ACHN (cell line): ENCODE measurements at regions not wholly inside any gene's neighbourhood (a gene's known extent, or its start where the extent isn't known, plus 50 kb on each side); places are given as distances from the start of the nearest gene placed in this dataset.
A peak's percentile ranks its signal among the peaks of the same experiment; 100 is the strongest.

Experiments used
- DNase-seq: peaks from one replicate; pipeline ENCODE4 v3.0.0-alpha.2; 2015
- in situ Hi-C: cut with HindIII; loops from 2 replicates; pipeline ENCODE4 v1.10.0; 2017; ENCODE audit warnings: low sequenced_read_pairs, low pct_ligation_motif_present, low pct_unique_long_range_greater_than_20kb

DNA sequence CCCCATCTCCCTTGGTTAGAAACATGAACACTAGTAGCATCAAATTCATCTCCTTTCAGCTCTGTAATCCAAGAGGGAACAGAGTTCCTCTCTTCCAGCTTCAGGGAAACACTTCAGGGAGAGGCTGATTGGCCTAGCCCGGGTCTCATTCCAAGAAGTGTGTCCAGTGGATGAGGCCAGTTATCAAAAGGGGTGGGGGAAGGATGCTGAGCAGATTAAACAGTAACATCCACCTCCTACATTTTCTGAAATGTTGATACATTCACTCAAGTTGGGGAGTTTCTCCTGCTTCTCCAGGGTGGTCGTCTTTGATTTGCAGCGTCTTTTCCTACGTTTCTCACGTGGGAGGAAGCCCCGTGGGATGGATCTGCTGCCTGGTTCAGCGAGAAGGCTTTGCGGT, 62.9 kb upstream of the WSB1 start:
- in situ Hi-C loops: loop anchor here (25.0 kb wide), 1 partner anchor 106 kb away; no protein-coding TSS in a partner anchor

DNA sequence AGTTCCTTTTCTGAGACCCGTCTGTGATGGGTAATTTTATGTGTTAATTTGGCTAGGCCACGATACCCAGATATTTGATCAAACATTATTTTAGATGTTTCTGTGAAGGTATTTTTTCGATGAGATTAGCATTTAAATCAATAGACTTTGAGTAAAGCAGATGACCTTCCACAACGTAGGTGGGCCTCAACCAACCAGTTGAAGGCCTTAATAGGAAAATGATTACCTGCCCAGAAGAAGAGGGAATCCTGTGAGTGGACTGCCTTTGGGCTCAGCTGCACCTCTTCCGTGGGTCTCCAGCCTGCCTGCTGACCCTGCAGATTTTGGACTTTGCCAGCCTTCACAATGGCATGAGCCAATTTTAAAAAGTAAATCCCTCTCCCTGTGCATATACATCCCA, 61.6 kb upstream of the WSB1 start:
- no peak for DNase-seq
- in situ Hi-C loops: loop anchor here (25.0 kb wide), 1 partner anchor 105 kb away; no protein-coding TSS in a partner anchor

More for the DNA sequence above, 62.9 kb upstream of the WSB1 start:
- DNase-seq: no peak

DNA sequence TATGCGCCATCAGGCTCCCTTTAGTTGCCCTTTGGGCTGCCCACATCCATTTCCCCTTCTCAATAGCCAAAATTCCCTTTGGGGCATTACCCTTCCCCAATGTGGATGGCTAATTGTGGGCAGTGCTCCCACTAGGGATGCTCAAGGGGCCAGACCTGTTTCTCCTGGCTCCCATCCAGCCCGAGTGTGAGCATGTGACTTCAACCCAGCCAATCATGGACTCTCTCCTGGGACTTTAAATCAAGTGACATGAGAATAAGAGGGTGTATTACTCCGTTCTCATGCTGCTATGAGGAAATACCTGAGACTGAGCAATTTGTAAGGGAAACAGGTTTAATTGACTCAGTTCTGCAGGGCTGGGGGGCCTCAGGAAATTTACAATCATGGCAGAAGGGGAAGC, 60.9 kb upstream of the WSB1 start:
- in situ Hi-C loops: loop anchor here (25.0 kb wide), 1 partner anchor 104 kb away; no protein-coding TSS in a partner anchor
- no peak for DNase-seq

DNA sequence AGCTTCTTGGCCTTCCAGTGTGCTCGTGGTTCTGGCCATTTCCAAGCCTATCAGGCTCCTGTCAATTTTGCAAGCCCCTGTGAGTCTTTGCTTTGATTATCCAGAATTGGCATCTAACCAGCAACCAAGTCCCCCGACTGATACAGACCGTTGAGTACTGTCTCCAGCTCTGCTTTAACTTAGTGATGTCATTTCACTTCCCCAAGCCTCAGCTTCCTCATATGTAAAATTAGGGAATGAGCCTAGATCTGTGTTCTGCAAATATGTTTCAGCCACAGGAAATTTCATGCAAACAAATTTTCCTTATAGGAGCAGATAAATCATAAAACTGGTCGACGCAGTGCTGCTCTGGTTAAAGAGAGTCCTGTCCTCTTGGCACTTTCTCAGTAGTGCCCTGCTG, 60.1 kb upstream of the WSB1 start:
- DNase-seq: no peak
- in situ Hi-C loops: loop anchor here (25.0 kb wide), 1 partner anchor 104 kb away; no protein-coding TSS in a partner anchor

DNA sequence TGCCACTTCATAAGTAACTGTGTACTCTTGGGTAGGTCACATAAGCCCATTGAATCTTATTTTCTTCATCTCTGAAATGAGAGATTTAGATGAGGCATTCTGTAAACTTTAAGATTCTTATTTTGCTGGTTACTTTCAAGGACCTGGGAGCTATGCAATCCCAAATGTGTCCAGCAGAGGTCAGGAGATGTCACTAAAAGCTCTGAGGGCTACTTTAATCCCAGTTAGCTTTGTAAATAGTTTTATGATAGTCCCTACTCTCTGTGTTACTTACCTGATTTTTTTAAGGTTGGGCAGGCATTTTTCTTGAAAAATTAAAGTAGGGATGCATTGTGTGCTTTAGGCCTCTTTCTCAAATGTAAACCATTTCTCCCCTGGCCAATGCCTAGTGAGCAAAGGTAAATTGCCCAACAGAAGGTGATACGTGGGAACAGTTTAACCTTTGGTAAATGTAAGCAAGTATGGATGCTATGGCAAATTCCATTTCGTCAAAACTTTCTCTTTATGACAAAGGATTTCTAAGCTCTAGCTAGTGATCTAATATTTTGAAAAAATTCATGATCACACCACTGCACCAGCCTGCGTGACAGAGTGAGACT, 57.1 kb upstream of the WSB1 start:
- DNase-seq: peak; percentile 73
- in situ Hi-C loops: loop anchor here (25.0 kb wide), 1 partner anchor 100 kb away; no protein-coding TSS in a partner anchor

DNA sequence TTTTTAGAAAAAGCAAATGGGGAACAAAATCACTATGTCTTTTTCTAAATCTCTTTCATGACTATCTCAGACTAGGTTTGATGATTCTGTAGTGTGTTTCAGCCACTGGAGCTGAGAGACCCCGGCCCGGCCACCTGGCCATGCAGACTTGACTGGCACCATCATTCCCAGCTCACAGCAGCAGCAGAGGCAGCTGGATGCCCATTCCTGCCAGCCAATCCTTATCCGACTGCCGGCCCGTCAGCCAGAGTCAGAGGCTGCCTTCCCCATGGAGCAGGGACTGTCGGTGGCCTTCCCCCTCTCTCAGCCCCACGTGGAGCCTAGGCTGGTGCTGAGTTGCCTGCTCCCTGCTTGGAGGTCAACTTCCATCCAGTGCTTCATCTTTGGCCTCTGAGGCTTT, 56.0 kb upstream of the WSB1 start:
- no peak for DNase-seq
- in situ Hi-C loops: loop anchor here (25.0 kb wide), 1 partner anchor 99 kb away; no protein-coding TSS in a partner anchor

DNA sequence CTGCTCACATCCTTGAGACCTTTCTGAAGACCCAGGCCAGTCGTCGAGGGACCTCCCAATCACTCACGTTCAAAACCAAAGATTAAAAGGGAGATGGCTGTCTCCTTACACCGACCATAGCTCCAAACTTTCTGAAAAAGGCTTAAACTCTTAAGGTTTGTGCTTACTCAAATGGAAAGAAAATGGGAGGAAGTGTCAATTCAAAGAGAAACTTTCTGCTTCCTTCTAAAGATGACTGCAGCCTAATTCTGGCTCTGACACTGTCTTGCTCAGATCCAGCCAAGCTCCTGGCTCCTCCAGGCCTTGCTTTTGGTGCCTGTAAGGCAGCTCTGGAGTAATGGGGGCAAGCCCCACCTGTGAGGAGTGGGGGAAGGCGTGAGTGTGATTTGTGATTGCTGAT, 54.9 kb upstream of the WSB1 start:
- in situ Hi-C loops: loop anchor here (25.0 kb wide), 1 partner anchor 98 kb away; no protein-coding TSS in a partner anchor
- DNase-seq: no peak

DNA sequence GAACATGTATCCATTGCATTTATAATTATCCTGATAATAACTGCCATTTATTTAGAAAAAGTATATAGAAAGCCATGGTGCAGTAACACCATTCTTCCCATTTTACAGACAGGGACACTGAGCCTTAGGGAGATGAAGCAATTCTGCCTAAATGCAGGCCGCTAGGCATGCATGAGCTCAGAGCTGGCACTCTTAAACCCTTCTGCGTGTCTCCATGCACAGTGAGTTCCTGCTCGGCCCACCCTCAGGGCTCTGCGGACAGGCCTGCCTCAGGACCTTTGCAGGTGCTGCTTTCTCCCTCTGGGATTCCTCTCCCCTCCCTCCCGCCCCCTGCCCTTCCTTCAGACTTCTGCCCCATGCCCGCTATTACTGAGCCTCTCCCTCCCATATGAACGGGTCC, 54.3 kb upstream of the WSB1 start:
- in situ Hi-C loops: loop anchor here (25.0 kb wide), 1 partner anchor 98 kb away; no protein-coding TSS in a partner anchor
- no peak for DNase-seq

DNA sequence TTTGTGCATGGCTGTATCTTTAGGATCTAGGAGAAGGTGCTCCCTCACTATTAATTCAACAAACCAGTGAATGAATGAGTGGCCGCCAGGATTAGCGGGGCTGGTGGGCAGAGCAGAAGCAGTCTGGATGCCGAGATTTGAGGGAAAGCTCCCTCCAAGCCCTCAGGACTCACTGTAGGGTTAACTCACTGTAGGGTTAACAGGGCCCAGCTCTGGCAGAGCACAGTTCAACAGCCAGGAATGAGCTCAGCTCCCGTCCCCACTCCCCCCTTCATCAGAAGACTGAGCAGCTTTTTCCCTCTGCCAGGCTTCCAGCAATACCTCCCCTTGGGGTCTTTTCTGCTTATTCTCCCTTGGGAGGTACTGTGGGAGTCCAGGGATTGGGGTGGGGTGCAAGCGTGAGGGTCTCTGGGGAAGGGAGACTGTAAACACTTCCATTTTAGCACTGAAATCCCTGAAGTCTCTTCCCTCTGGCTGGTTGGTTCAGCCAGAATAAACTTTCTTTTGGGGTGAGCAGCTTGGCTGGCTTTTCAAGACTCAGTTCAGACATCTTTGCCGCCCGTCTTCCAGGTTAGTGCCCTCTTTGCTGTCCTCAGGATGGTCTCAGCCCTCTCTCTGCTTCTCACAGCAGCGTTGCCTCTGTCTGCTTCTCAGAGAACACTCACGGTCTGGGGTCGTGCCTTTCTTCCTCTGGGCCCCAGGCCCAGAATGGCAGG, 53.7 kb upstream of the WSB1 start:
- in situ Hi-C loops: loop anchor here (25.0 kb wide), 1 partner anchor 97 kb away; no protein-coding TSS in a partner anchor
- no peak for DNase-seq

DNA sequence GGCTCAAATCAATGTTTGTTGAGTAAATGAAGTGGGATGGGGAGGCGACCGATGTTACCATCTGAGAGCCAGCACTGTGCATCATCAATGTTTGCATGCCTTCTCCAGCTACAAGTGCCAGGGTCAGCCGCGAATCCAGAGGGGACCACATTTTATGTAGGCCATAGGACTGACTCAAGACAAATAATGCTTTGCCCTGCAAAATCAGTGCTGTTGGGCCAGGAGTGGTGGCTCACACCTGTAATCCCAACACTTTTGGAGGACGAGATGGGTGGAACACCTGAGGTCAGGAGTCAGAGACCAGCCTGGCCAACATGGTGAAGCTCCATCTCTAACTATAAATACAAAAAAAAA, 53.1 kb upstream of the WSB1 start:
- in situ Hi-C loops: loop anchor here (25.0 kb wide), 1 partner anchor 97 kb away; no protein-coding TSS in a partner anchor
- no peak for DNase-seq

DNA sequence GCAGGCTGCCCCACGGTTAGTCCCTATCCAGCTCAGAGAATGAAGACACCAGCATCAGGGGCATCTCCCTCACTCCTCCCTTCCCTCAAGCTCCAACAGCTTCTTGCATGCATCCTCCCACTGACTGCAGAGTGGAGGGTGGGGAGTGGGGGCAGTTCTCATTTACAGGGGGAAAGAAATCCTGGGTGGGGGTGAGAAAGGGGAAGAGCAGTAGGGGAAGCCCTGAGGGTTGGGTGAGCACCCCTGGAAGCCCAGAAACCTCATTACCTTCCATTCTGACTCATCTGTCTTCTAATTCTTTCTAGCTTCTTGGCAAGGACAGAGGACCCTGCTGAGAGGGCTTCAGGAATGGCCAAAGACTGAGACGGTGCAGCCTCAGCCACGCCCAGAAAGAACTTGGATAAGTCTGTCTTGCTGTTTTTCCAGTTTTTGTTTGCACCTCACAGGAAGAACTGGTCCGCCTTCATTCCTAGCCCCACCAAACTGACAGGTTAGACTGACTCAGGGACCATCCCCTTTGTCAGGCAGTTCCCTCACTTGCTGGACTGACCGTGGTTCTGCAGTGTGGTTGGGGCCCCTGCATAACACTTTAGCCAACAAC, 52.5 kb upstream of the WSB1 start:
- in situ Hi-C loops: loop anchor here (25.0 kb wide), 1 partner anchor 96 kb away; no protein-coding TSS in a partner anchor
- DNase-seq: no peak

DNA sequence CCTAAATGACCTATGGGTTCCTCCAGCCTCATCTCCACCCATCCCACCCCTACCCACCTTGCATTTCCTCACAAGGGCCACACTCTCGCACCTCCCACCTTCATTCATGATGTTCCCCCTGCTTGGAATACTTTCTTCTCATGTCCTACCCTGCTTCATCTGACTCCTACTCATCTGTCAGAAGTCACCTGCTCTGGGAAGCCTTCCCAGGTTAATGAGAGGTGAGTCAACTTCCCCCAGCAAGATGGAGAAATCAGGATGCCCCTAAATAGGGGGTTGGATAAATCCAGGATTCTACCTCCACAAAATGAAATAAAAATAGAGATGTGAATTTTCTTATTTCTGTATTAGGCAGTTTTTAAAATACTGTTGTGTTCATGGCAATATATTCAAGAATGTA, 51.0 kb upstream of the WSB1 start:
- DNase-seq: no peak

DNA sequence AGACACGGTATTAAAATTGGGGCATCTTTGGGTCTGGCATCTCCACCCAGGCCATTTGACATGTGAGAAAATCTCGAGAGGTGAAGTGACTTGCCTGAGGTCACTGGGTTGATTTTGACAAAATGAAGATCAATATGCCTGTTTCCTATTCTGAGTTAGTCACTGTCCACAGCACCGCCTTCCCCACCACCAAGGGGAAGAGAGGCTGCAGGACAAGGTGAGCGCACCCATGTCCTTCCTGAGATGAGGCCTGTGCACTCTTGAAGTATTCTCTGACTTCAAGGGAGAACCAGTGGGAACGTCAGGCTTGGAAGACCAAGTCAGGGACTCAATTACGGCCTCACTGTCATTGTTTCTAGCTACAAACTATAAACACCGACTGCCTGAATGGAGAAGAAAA, 49.9 kb upstream of the WSB1 start:
- in situ Hi-C loops: loop anchor here (25.0 kb wide), 1 partner anchor 93 kb away; no protein-coding TSS in a partner anchor
- no peak for DNase-seq

More for the DNA sequence above, 51.0 kb upstream of the WSB1 start:
- in situ Hi-C loops: loop anchor here (25.0 kb wide), 1 partner anchor 94 kb away; no protein-coding TSS in a partner anchor
